MCF 10A (cell line): ENCODE measurements at regions not wholly inside any gene's neighbourhood (a gene's known extent, or its start where the extent isn't known, plus 50 kb on each side); places are given as distances from the start of the nearest gene placed in this dataset.
A peak's percentile ranks its signal among the peaks of the same experiment; 100 is the strongest.

ENCODE experiments used
- BruUV-seq: library from RNA; stranded (reverse); fragments of 400-500 nt; replicated peaks from 2 replicates; lab custom pipeline; 2021; lab: Mats Ljungman, UMichigan
- CTCF ChIA-PET: fragments of 300-600 bp; sonication (Branson Sonifier 250); formaldehyde crosslinking; extraction: SDS; loops from one replicate; lab custom pipeline; 2021; ENCODE audit warnings: antibody characterized with exemption, inconsistent platforms; lab: Yijun Ruan, JAX
- POLR2A ChIA-PET: fragments of 300-600, 350-650 bp; sonication (Branson Sonifier 250); formaldehyde crosslinking; extraction: SDS; loops from one replicate; lab custom pipeline; 2020; ENCODE audit warnings: antibody characterized with exemption, inconsistent platforms; lab: Yijun Ruan, JAX
- DNase-seq: peaks from one replicate; pipeline ENCODE4 v3.0.0-alpha.2; 2018; ENCODE audit not compliant: unreplicated experiment
- H3K27ac Mint-ChIP-seq: one replicate; pipeline ENCODE4 v1.8.0; 2022; ENCODE audit warnings: mild to moderate bottlenecking, low read depth, mixed read lengths; ENCODE audit not compliant: unreplicated experiment
- H3K27me3 Mint-ChIP-seq: one replicate; pipeline ENCODE4 v1.8.0; 2022; ENCODE audit warnings: mixed read lengths; ENCODE audit not compliant: insufficient read depth, unreplicated experiment
- H3K36me3 Mint-ChIP-seq: one replicate; pipeline ENCODE4 v1.8.0; 2022; ENCODE audit warnings: mild to moderate bottlenecking, moderate library complexity, mixed read lengths; ENCODE audit not compliant: insufficient read depth, unreplicated experiment
- H3K4me1 Mint-ChIP-seq: one replicate; pipeline ENCODE4 v1.8.0; 2022; ENCODE audit warnings: mixed read lengths; ENCODE audit not compliant: insufficient read depth, unreplicated experiment
- H3K4me3 Mint-ChIP-seq: one replicate; pipeline ENCODE4 v1.8.0; 2022; ENCODE audit warnings: mild to moderate bottlenecking, moderate library complexity, mixed read lengths; ENCODE audit not compliant: unreplicated experiment
- H3K9me3 Mint-ChIP-seq: one replicate; pipeline ENCODE4 v1.8.0; 2022; ENCODE audit warnings: mixed read lengths; ENCODE audit not compliant: unreplicated experiment
- intact Hi-C: fragments of 100-400 bp; cut with micrococcal nuclease; formaldehyde crosslinking; loops from 2 replicates; pipeline ENCODE4 v1.14.1; 2022
- TF ChIP-seq, protein P1 (sequence below): fragments of 200-600 bp; IDR thresholded peaks from one replicate; pipeline ENCODE4 v1.8.0; 2022; ENCODE audit warnings: antibody characterized with exemption, mild to moderate bottlenecking; ENCODE audit not compliant: unreplicated experiment

DNA sequence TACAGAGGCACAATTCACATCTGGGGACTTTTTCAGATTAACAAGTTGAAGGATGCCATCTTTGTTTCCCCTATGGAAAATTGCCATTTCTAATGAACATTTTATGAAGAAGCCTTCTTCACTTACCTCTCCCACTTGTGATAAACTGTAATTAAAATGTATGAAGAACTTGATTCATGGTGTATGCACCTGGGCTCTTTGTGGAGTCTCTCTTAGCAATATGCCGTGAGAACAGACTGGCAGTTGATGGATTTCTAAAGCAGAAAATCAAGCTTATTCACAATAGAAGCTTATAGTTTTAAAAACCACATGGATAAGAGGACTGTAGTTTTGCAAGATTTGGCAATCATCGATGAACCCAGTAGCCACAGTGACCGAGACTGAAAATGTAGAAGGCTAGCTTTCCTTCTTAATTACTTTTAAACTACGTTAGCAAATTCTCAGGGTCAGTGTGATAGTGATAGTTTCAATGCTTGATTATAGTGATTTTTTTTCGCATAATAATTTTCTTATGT lies 270.6 kb downstream of the PRL start:
- DNase-seq: no peak
- TF ChIP-seq, protein P1, sequence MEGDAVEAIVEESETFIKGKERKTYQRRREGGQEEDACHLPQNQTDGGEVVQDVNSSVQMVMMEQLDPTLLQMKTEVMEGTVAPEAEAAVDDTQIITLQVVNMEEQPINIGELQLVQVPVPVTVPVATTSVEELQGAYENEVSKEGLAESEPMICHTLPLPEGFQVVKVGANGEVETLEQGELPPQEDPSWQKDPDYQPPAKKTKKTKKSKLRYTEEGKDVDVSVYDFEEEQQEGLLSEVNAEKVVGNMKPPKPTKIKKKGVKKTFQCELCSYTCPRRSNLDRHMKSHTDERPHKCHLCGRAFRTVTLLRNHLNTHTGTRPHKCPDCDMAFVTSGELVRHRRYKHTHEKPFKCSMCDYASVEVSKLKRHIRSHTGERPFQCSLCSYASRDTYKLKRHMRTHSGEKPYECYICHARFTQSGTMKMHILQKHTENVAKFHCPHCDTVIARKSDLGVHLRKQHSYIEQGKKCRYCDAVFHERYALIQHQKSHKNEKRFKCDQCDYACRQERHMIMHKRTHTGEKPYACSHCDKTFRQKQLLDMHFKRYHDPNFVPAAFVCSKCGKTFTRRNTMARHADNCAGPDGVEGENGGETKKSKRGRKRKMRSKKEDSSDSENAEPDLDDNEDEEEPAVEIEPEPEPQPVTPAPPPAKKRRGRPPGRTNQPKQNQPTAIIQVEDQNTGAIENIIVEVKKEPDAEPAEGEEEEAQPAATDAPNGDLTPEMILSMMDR: no peak
- no peaks in the 10 kb centered on the region for H3K27me3 Mint-ChIP-seq
- ChIA-PET POLR2A (interaction anchor here (1.4 kb wide), 1 partner anchor 9 kb away, joined by 3 read pairs; no protein-coding TSS in a partner anchor), CTCF (interaction anchor here (0.6 to 0.7 kb wide), 3 partner anchors 431 to 1359 kb away, joined by 3 read pairs; no protein-coding TSS in a partner anchor)
- no peak overlapping the region for H3K4me3 Mint-ChIP-seq
- peaks cover 15% of the 10 kb centered on the region for H3K9me3 Mint-ChIP-seq
- BruUV-seq: no TSS peak
- no peaks in the 10 kb centered on the region for H3K36me3 Mint-ChIP-seq
- intact Hi-C loops: no loop called here
- no peaks in the 10 kb centered on the region for H3K4me1 Mint-ChIP-seq
- H3K27ac Mint-ChIP-seq: no peak overlapping the region

GRCh38 chr6:22027040-22027725 lies 269.7 kb downstream of the PRL start:
- H3K27ac Mint-ChIP-seq: no peak overlapping the region

DNA sequence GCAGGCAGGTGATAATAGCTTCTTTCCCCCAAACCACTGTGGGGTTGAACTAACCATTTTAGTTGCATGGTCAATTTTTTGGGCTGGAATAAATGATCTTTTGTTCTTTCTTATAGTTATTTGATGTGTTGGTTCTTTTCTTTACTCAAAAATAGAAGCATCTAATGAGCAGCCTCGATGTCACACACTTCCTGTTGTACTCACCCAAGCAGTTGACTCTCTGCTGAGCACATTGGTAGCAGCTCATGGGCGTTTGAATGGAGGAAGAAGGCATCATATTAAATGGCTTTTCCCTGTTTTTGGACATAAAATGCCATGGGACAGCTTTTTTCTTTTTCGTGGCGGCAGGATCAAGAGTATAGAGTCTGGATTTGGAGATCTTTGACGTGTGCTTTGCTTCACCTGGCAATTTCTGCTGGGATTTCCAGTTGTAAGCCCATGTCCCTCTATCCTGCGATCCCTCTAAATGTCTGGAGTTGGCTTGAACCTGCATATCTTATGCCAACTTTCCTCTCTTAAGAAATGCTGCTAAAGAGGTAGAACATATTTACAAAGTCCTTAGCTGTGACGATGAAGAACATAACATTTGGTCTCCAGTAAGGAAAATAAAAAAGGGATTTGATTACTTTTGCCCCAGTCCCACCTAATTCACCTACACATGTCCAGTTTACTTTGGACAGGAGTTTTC lies 268.3 kb downstream of the PRL start:
- CTCF ChIA-PET: interaction anchor here (0.6 kb wide), 1 partner anchor 68 kb away, joined by 3 read pairs; no protein-coding TSS in a partner anchor
- H3K4me1 Mint-ChIP-seq: no peaks in the 10 kb centered on the region
- DNase-seq: no peak
- BruUV-seq: no TSS peak
- intact Hi-C loops: no loop called here
- TF ChIP-seq, protein P1: no peak
- H3K9me3 Mint-ChIP-seq: no peaks in the 10 kb centered on the region
- H3K27me3 Mint-ChIP-seq: no peaks in the 10 kb centered on the region
- H3K27ac Mint-ChIP-seq: no peak overlapping the region
- POLR2A ChIA-PET: no interaction called here
- H3K4me3 Mint-ChIP-seq: no peak overlapping the region
- H3K36me3 Mint-ChIP-seq: no peaks in the 10 kb centered on the region

More at GRCh38 chr6:22027040-22027725, 269.7 kb downstream of the PRL start:
- H3K27me3 Mint-ChIP-seq: no peaks in the 10 kb centered on the region
- no peaks in the 10 kb centered on the region for H3K36me3 Mint-ChIP-seq
- no TSS peak for BruUV-seq
- CTCF ChIA-PET: interaction anchor here (0.6 to 0.7 kb wide), 2 partner anchors 1416 to 1422 kb away, joined by 3 read pairs; no protein-coding TSS in a partner anchor
- H3K9me3 Mint-ChIP-seq: peaks cover 10% of the 10 kb centered on the region
- TF ChIP-seq, protein P1: no peak
- H3K4me3 Mint-ChIP-seq: no peak overlapping the region
- DNase-seq: no peak
- intact Hi-C loops: no loop called here
- no peaks in the 10 kb centered on the region for H3K4me1 Mint-ChIP-seq
- POLR2A ChIA-PET: interaction anchor here (1.4 kb wide), 1 partner anchor 10 kb away, joined by 3 read pairs; no protein-coding TSS in a partner anchor

DNA sequence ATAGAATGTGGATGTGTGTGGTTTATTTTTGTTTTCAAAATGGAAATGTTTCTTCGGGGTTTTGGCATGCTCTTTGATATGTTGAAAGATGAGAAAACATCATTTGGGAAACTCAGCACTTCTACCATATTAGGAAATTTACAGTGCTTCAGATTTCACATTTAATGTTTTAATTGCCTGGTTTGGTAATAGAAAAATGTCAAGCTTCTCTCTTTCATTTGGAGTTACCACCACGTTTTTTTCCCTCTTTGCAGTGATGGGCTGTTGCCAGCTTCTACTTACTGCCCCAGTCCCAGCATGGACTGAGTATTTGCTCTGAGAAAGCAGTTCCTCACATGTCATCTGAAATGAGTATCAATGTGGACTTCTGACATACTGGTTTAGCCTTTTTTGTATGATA lies 267.7 kb downstream of the PRL start:
- H3K4me3 Mint-ChIP-seq: no peak overlapping the region
- ChIA-PET CTCF (interaction anchor here (0.6 kb wide), 1 partner anchor 68 kb away, joined by 3 read pairs; no protein-coding TSS in a partner anchor), POLR2A (no interaction called here)
- H3K36me3 Mint-ChIP-seq: no peaks in the 10 kb centered on the region
- DNase-seq: peak; percentile 7
- H3K27ac Mint-ChIP-seq: peak overlapping the region; percentile 17
- H3K27me3 Mint-ChIP-seq: no peaks in the 10 kb centered on the region
- BruUV-seq: no TSS peak
- H3K9me3 Mint-ChIP-seq: no peaks in the 10 kb centered on the region
- no peaks in the 10 kb centered on the region for H3K4me1 Mint-ChIP-seq
- TF ChIP-seq, protein P1: no peak
- intact Hi-C loops: no loop called here
